GM12878 (cell line): ENCODE measurements at regions not wholly inside any gene's neighbourhood (a gene's known extent, or its start where the extent isn't known, plus 50 kb on each side); places are given as distances from the start of the nearest gene placed in this dataset.

Experiments used
- ATAC-seq: fragments of 200-7000 bp; cut with Tn5 transposase; 3 replicates; pipeline ENCODE4 v1.9.1; 2020; ENCODE audit warnings: mild to moderate bottlenecking, moderate library complexity
- BruUV-seq: library from RNA; stranded (reverse); fragments of 400-500 nt; replicated peaks from 2 replicates; lab custom pipeline; 2021; lab: Mats Ljungman, UMichigan
- CTCF ChIA-PET: fragments of 300-600 bp; sonication (Branson Sonifier 250); formaldehyde crosslinking; extraction: SDS; loops from one replicate; lab custom pipeline; 2021; ENCODE audit warnings: inconsistent platforms; lab: Yijun Ruan, JAX
- POLR2A ChIA-PET: fragments of 350-600 bp; formaldehyde crosslinking; extraction: SDS; loops from one replicate; lab custom pipeline; 2021; ENCODE audit warnings: inconsistent platforms; lab: Charles Lee
- RAD21 ChIA-PET: fragments of 300-600 bp; sonication (Branson Sonifier 250); formaldehyde crosslinking; loops from one replicate; lab custom pipeline; 2023; ENCODE audit warnings: antibody characterized with exemption; ENCODE audit not compliant: unreplicated experiment; lab: Charles Lee
- SMC1A ChIA-PET: fragments of 300-600 bp; sonication (Branson Sonifier 250); formaldehyde crosslinking; loops from one replicate; lab custom pipeline; 2023; ENCODE audit not compliant: unreplicated experiment, uncharacterized antibody; lab: Charles Lee
- DNase-seq: peaks from one replicate; pipeline ENCODE4 v3.0.0-alpha.2; 2011; ENCODE audit warnings: low read depth, low spot score
- FAIRE-seq: peaks from 3 replicates; lab custom pipeline; 2011; peaks lifted over from hg19 to GRCh38; lab: Jason Lieb, UNC
- H2AFZ ChIP-seq: 2 replicates; pipeline ENCODE4 v1.6.0; 2011; ENCODE audit warnings: low read depth, low read length, control low read depth; ENCODE audit not compliant: control insufficient read depth
- H3K27ac ChIP-seq: 2 replicates; pipeline ENCODE4 v1.5.1; 2011; ENCODE audit warnings: control low read depth; ENCODE audit not compliant: control insufficient read depth, insufficient read depth
- H3K27me3 ChIP-seq, 2 experiments: replicated peaks in 1 of 2; 2 replicates each; pipeline versions ENCODE4 v1.6.0 to v1.6.1; 2011; ENCODE audit warnings: low read length in 1 of 2; ENCODE audit not compliant: control insufficient read depth in 2 of 2, insufficient read depth in 2 of 2
- H3K36me3 ChIP-seq, 2 experiments: 2 replicates each; pipeline ENCODE4 v1.5.1; 2011; ENCODE audit warnings: low read length in 1 of 2; ENCODE audit not compliant: control insufficient read depth in 2 of 2, insufficient read depth in 2 of 2
- H3K4me1 ChIP-seq: 2 replicates; pipeline ENCODE4 v1.6.1; 2011; ENCODE audit warnings: mild to moderate bottlenecking, low read length, moderate library complexity, mixed read lengths; ENCODE audit not compliant: control insufficient read depth, insufficient read depth
- H3K4me2 ChIP-seq: 2 replicates; pipeline ENCODE4 v1.6.0; 2011; ENCODE audit warnings: control low read depth; ENCODE audit not compliant: control insufficient read depth, insufficient read depth
- H3K4me3 ChIP-seq: fragments of 200-600 bp; sonication (generic); 2 replicates; pipeline ENCODE4 v1.5.1; 2016
- H3K79me2 ChIP-seq: 2 replicates; pipeline ENCODE4 v1.6.0; 2011; ENCODE audit warnings: low read length; ENCODE audit not compliant: control insufficient read depth, insufficient read depth
- H3K9ac ChIP-seq: 2 replicates; pipeline ENCODE4 v1.8.0; 2011; ENCODE audit warnings: low read length, control low read depth, mixed read lengths; ENCODE audit not compliant: control insufficient read depth, insufficient read depth
- H3K9me3 ChIP-seq: replicated peaks from 3 replicates; pipeline ENCODE4 v1.5.1; 2011; ENCODE audit warnings: mild to moderate bottlenecking, low read length; ENCODE audit not compliant: control insufficient read depth, insufficient read depth
- H4K20me1 ChIP-seq: 2 replicates; pipeline ENCODE4 v1.6.0; 2011; ENCODE audit not compliant: control insufficient read depth, insufficient read depth
- ASH2L ChIP-seq: fragments of 300-600, 200-600 bp; sonication (generic); IDR thresholded peaks from 2 replicates; pipeline ENCODE4 v1.6.1; 2017; ENCODE audit warnings: low read depth, mild to moderate bottlenecking, borderline replicate concordance
- HDGF ChIP-seq: fragments of 450-650 bp; IDR thresholded peaks from 2 replicates; pipeline ENCODE4 v1.6.1; 2016; ENCODE audit warnings: antibody characterized with exemption
- JUND ChIP-seq: IDR thresholded peaks from 2 replicates; pipeline ENCODE4 v1.6.1; 2012; ENCODE audit warnings: low read depth, mild to moderate bottlenecking, low read length, improper control_type of control experiment, moderate library complexity
- MTA3 ChIP-seq: IDR thresholded peaks from 2 replicates; pipeline ENCODE4 v1.6.1; 2012; ENCODE audit warnings: low read length, inconsistent platforms, borderline replicate concordance
- NBN ChIP-seq: fragments of 450-650 bp; IDR thresholded peaks from 2 replicates; pipeline ENCODE4 v1.6.1; 2016
- PAX8 ChIP-seq: fragments of 450-650 bp; IDR thresholded peaks from 2 replicates; pipeline ENCODE4 v1.6.1; 2017; ENCODE audit warnings: mild to moderate bottlenecking, moderate library complexity
- POLR2AphosphoS5 ChIP-seq: IDR thresholded peaks from 2 replicates; pipeline ENCODE4 v1.6.1; 2011; ENCODE audit warnings: mild to moderate bottlenecking, low read length, inconsistent platforms
- POU2F2 ChIP-seq: IDR thresholded peaks from 3 replicates; pipeline ENCODE4 v1.6.1; 2011; ENCODE audit warnings: low read depth, mild to moderate bottlenecking, low read length, borderline replicate concordance
- SMAD5 ChIP-seq: IDR thresholded peaks from 2 replicates; pipeline ENCODE4 v1.6.1; 2016; ENCODE audit warnings: antibody characterized with exemption, low read depth
- SPI1 ChIP-seq: IDR thresholded peaks from 2 replicates; pipeline ENCODE4 v1.6.1; 2011; ENCODE audit warnings: low read depth, mild to moderate bottlenecking, low read length, moderate library complexity, borderline replicate concordance; ENCODE audit not compliant: insufficient read depth
- SUPT20H ChIP-seq: IDR thresholded peaks from 2 replicates; pipeline ENCODE4 v1.6.1; 2011; ENCODE audit warnings: low read depth, mild to moderate bottlenecking, low read length, moderate library complexity, borderline replicate concordance; ENCODE audit not compliant: control insufficient read depth
- ZNF24 ChIP-seq: fragments of 450-650 bp; IDR thresholded peaks from 2 replicates; pipeline ENCODE4 v1.6.1; 2017; ENCODE audit warnings: antibody characterized with exemption, mild to moderate bottlenecking
- ZNF384 ChIP-seq: IDR thresholded peaks from 2 replicates; pipeline ENCODE4 v1.6.1; 2012; ENCODE audit warnings: low read depth, mild to moderate bottlenecking, low read length, improper control_type of control experiment, borderline replicate concordance
- WGBS: methylation state at CpG from one replicate; pipeline ENCODE4 v1.1.6; 2016; ENCODE audit warnings: low lambda C conversion rate; ENCODE audit not compliant: insufficient replicate concordance, insufficient coverage; ENCODE audit errors: missing lambda C conversion rate; 5-methylcytosine and 5-hydroxymethylcytosine counted together
- in situ Hi-C: fragments of 300-500 bp; cut with MboI; formaldehyde crosslinking; loops from 9 replicates; pipeline ENCODE4 v1.14.3; 2018; ENCODE audit warnings: mixed read lengths
- intact Hi-C: fragments of 100-400 bp; cut with micrococcal nuclease; formaldehyde crosslinking; loops from one replicate; pipeline ENCODE4 v1.14.2; 2022; ENCODE audit not compliant: unreplicated experiment
- TF ChIP-seq, protein P1 (sequence below): fragments of 450-650 bp; IDR thresholded peaks from 2 replicates; pipeline ENCODE4 v1.6.1; 2014; ENCODE audit warnings: mild to moderate bottlenecking
- TF ChIP-seq, protein P2 (sequence below): fragments of 450-650 bp; formaldehyde crosslinking; IDR thresholded peaks from 2 replicates; pipeline ENCODE4 v1.4.0; 2022; ENCODE audit warnings: mild to moderate bottlenecking, moderate library complexity
- TF ChIP-seq, protein P3 (sequence below): fragments of 450-650 bp; IDR thresholded peaks from 2 replicates; pipeline ENCODE4 v1.6.1; 2017; ENCODE audit warnings: mild to moderate bottlenecking, moderate library complexity

DNA sequence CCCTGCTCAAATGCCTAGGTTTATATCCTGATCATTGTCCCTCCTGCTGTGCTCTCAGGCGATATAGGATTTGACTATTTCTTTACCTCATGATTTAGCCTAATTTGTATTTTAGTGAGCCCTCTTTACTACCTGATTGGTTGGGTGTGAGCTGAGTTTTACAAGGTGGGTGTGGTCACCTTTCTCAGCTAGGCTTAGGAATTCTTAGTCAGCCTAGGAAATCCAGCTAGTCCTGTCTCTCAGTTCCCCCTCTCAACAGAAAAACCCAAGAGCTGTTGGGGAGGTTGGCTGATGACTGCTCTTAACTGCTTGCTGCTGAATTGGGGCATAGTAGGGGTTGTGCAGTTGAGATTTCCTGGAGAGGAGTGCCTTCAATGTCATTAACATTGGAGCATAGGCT is 100.5 kb upstream of the AADAT start (continued):
- TF ChIP-seq SPI1 (no peak), ZNF24 (no peak), ZNF384 (no peak)

DNA sequence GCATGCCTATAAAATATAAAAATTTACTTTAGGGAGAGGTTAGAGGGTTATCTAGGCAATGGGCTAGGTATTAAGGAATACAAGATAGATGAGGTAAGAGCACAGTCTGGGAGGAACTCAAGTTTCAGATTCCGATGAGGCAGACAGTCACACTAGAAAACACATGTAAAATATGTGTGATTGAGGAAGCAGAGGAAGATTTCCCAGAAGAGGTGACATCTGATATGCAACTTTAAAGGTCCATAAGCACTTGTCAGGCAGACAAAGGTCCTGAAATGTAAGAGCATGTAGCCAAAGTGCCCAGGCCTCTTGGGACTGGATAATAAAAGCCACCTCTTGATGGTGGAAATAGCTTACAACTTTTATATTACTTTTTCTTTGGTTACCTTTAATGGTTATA is 81.1 kb upstream of the AADAT start:
- no peak overlapping the region for H3K9ac ChIP-seq
- ChIA-PET POLR2A (no interaction called here), CTCF (no interaction called here), SMC1A (interaction anchor here (0.9 kb wide), 1 partner anchor 365 kb away, joined by 3 read pairs; no protein-coding TSS in a partner anchor), RAD21 (no interaction called here)
- H4K20me1 ChIP-seq = no peaks in the 10 kb centered on the region
- H3K4me1 ChIP-seq = no peaks in the 10 kb centered on the region
- no peaks in the 10 kb centered on the region for H3K36me3 ChIP-seq
- BruUV-seq = no TSS peak
- H3K79me2 ChIP-seq = no peaks in the 10 kb centered on the region
- no peaks in the 10 kb centered on the region for H3K9me3 ChIP-seq
- H2AFZ ChIP-seq = no peak overlapping the region
- FAIRE-seq (no peak), DNase-seq (no peak), ATAC-seq (no peak)
- WGBS = 0% methylated on average over 1 of the region's 1 CpG
- H3K27me3 ChIP-seq = no peaks in the 10 kb centered on the region
- in situ Hi-C loops = no loop called here
- intact Hi-C loops = no loop called here
- no peak overlapping the region for H3K27ac ChIP-seq
- H3K4me3 ChIP-seq = no peak overlapping the region
- no peak overlapping the region for H3K4me2 ChIP-seq
- TF ChIP-seq, protein P1, sequence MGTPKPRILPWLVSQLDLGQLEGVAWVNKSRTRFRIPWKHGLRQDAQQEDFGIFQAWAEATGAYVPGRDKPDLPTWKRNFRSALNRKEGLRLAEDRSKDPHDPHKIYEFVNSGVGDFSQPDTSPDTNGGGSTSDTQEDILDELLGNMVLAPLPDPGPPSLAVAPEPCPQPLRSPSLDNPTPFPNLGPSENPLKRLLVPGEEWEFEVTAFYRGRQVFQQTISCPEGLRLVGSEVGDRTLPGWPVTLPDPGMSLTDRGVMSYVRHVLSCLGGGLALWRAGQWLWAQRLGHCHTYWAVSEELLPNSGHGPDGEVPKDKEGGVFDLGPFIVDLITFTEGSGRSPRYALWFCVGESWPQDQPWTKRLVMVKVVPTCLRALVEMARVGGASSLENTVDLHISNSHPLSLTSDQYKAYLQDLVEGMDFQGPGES = no peak
- no peak for TF ChIP-seq POLR2AphosphoS5
- no peak for TF ChIP-seq SUPT20H
- TF ChIP-seq POU2F2 = no peak
- TF ChIP-seq, protein P2, sequence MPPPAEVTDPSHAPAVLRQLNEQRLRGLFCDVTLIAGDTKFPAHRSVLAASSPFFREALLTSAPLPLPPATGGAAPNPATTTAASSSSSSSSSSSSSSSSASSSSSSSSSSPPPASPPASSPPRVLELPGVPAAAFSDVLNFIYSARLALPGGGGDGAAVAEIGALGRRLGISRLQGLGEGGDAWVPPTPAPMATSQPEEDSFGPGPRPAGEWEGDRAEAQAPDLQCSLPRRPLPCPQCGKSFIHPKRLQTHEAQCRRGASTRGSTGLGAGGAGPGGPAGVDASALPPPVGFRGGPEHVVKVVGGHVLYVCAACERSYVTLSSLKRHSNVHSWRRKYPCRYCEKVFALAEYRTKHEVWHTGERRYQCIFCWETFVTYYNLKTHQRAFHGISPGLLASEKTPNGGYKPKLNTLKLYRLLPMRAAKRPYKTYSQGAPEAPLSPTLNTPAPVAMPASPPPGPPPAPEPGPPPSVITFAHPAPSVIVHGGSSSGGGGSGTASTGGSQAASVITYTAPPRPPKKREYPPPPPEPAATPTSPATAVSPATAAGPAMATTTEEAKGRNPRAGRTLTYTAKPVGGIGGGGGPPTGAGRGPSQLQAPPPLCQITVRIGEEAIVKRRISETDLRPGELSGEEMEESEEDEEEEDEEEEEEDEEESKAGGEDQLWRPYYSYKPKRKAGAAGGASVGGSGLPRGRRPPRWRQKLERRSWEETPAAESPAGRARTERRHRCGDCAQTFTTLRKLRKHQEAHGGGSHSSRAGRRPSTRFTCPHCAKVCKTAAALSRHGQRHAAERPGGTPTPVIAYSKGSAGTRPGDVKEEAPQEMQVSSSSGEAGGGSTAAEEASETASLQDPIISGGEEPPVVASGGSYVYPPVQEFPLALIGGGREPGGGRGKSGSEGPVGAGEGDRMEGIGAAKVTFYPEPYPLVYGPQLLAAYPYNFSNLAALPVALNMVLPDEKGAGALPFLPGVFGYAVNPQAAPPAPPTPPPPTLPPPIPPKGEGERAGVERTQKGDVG (CRISPR knock-in tag) = no peak
- no peak for TF ChIP-seq ASH2L
- TF ChIP-seq MTA3 = no peak
- no peak for TF ChIP-seq NBN
- TF ChIP-seq SMAD5 = no peak
- TF ChIP-seq JUND = no peak
- TF ChIP-seq PAX8 = no peak
- TF ChIP-seq, protein P3, sequence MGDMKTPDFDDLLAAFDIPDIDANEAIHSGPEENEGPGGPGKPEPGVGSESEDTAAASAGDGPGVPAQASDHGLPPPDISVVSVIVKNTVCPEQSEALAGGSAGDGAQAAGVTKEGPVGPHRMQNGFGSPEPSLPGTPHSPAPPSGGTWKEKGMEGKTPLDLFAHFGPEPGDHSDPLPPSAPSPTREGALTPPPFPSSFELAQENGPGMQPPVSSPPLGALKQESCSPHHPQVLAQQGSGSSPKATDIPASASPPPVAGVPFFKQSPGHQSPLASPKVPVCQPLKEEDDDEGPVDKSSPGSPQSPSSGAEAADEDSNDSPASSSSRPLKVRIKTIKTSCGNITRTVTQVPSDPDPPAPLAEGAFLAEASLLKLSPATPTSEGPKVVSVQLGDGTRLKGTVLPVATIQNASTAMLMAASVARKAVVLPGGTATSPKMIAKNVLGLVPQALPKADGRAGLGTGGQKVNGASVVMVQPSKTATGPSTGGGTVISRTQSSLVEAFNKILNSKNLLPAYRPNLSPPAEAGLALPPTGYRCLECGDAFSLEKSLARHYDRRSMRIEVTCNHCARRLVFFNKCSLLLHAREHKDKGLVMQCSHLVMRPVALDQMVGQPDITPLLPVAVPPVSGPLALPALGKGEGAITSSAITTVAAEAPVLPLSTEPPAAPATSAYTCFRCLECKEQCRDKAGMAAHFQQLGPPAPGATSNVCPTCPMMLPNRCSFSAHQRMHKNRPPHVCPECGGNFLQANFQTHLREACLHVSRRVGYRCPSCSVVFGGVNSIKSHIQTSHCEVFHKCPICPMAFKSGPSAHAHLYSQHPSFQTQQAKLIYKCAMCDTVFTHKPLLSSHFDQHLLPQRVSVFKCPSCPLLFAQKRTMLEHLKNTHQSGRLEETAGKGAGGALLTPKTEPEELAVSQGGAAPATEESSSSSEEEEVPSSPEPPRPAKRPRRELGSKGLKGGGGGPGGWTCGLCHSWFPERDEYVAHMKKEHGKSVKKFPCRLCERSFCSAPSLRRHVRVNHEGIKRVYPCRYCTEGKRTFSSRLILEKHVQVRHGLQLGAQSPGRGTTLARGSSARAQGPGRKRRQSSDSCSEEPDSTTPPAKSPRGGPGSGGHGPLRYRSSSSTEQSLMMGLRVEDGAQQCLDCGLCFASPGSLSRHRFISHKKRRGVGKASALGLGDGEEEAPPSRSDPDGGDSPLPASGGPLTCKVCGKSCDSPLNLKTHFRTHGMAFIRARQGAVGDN = no peak
- no peak for TF ChIP-seq HDGF
